ENCODE measurements at regions not wholly inside any gene's neighbourhood (a gene's known extent, or its start where the extent isn't known, plus 50 kb on each side); places are given as distances from the start of the nearest gene placed in this dataset.

DNA sequence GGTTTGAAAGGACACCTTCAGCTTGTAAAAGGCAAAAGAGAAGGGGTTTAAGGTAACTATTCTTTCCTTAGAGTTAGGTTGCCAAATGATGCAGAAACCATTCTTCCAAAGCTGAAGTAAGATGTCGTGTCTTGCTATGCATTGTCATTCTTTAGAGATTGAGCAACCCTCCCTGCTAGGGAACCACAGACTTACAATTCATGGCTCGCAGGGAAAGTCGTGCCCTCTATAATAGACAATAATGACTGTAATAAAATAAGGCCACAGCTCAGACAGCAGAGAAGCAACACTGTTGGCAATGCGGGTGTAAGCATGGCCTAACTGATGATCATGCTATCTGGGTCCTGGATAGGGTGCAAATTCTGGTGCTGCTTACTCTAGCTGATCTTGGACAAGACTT is 129.6 kb upstream of the CDH13 start:
- ATAC-seq (no peak), DNase-seq (ENCODE audit: low spot score) (no peak)
- Mint-ChIP-seq H3K27ac (no peak overlapping the region), H3K9me3 (no peaks in the 10 kb centered on the region), H3K36me3 (no peaks in the 10 kb centered on the region), H3K27me3 (ENCODE audit: low read depth) (no peaks in the 10 kb centered on the region), H3K4me3 (no peak overlapping the region), H3K4me1 (peaks cover 8% of the 10 kb centered on the region)
- TF ChIP-seq ZNF423 (CRISPR knock-in tag; IDR thresholded peaks at IDR 0.05): no peak
- no peak for TF ChIP-seq ZBTB21 (CRISPR knock-in tag; IDR thresholded peaks at IDR 0.05; ENCODE audit: borderline replicate concordance)
- TF ChIP-seq, protein P1, sequence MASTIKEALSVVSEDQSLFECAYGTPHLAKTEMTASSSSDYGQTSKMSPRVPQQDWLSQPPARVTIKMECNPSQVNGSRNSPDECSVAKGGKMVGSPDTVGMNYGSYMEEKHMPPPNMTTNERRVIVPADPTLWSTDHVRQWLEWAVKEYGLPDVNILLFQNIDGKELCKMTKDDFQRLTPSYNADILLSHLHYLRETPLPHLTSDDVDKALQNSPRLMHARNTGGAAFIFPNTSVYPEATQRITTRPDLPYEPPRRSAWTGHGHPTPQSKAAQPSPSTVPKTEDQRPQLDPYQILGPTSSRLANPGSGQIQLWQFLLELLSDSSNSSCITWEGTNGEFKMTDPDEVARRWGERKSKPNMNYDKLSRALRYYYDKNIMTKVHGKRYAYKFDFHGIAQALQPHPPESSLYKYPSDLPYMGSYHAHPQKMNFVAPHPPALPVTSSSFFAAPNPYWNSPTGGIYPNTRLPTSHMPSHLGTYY (CRISPR knock-in tag; IDR thresholded peaks at IDR 0.05): no peak
- TF ChIP-seq, protein P2, sequence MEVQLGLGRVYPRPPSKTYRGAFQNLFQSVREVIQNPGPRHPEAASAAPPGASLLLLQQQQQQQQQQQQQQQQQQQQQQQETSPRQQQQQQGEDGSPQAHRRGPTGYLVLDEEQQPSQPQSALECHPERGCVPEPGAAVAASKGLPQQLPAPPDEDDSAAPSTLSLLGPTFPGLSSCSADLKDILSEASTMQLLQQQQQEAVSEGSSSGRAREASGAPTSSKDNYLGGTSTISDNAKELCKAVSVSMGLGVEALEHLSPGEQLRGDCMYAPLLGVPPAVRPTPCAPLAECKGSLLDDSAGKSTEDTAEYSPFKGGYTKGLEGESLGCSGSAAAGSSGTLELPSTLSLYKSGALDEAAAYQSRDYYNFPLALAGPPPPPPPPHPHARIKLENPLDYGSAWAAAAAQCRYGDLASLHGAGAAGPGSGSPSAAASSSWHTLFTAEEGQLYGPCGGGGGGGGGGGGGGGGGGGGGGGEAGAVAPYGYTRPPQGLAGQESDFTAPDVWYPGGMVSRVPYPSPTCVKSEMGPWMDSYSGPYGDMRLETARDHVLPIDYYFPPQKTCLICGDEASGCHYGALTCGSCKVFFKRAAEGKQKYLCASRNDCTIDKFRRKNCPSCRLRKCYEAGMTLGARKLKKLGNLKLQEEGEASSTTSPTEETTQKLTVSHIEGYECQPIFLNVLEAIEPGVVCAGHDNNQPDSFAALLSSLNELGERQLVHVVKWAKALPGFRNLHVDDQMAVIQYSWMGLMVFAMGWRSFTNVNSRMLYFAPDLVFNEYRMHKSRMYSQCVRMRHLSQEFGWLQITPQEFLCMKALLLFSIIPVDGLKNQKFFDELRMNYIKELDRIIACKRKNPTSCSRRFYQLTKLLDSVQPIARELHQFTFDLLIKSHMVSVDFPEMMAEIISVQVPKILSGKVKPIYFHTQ (CRISPR knock-in tag; IDR thresholded peaks at IDR 0.05): no peak
- TF ChIP-seq, protein P3, sequence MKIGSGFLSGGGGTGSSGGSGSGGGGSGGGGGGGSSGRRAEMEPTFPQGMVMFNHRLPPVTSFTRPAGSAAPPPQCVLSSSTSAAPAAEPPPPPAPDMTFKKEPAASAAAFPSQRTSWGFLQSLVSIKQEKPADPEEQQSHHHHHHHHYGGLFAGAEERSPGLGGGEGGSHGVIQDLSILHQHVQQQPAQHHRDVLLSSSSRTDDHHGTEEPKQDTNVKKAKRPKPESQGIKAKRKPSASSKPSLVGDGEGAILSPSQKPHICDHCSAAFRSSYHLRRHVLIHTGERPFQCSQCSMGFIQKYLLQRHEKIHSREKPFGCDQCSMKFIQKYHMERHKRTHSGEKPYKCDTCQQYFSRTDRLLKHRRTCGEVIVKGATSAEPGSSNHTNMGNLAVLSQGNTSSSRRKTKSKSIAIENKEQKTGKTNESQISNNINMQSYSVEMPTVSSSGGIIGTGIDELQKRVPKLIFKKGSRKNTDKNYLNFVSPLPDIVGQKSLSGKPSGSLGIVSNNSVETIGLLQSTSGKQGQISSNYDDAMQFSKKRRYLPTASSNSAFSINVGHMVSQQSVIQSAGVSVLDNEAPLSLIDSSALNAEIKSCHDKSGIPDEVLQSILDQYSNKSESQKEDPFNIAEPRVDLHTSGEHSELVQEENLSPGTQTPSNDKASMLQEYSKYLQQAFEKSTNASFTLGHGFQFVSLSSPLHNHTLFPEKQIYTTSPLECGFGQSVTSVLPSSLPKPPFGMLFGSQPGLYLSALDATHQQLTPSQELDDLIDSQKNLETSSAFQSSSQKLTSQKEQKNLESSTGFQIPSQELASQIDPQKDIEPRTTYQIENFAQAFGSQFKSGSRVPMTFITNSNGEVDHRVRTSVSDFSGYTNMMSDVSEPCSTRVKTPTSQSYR (CRISPR knock-in tag; IDR thresholded peaks at IDR 0.05): no peak
- TF ChIP-seq ZNF416 (CRISPR knock-in tag; IDR thresholded peaks at IDR 0.05): no peak
- TF ChIP-seq HMGXB4 (CRISPR knock-in tag; IDR thresholded peaks at IDR 0.05): no peak
- no peak for TF ChIP-seq CBFB (CRISPR knock-in tag; IDR thresholded peaks at IDR 0.05; ENCODE audit: low read depth)
- TF ChIP-seq, protein P4, sequence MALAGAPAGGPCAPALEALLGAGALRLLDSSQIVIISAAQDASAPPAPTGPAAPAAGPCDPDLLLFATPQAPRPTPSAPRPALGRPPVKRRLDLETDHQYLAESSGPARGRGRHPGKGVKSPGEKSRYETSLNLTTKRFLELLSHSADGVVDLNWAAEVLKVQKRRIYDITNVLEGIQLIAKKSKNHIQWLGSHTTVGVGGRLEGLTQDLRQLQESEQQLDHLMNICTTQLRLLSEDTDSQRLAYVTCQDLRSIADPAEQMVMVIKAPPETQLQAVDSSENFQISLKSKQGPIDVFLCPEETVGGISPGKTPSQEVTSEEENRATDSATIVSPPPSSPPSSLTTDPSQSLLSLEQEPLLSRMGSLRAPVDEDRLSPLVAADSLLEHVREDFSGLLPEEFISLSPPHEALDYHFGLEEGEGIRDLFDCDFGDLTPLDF (CRISPR knock-in tag; IDR thresholded peaks at IDR 0.05): no peak
- TF ChIP-seq, protein P5, sequence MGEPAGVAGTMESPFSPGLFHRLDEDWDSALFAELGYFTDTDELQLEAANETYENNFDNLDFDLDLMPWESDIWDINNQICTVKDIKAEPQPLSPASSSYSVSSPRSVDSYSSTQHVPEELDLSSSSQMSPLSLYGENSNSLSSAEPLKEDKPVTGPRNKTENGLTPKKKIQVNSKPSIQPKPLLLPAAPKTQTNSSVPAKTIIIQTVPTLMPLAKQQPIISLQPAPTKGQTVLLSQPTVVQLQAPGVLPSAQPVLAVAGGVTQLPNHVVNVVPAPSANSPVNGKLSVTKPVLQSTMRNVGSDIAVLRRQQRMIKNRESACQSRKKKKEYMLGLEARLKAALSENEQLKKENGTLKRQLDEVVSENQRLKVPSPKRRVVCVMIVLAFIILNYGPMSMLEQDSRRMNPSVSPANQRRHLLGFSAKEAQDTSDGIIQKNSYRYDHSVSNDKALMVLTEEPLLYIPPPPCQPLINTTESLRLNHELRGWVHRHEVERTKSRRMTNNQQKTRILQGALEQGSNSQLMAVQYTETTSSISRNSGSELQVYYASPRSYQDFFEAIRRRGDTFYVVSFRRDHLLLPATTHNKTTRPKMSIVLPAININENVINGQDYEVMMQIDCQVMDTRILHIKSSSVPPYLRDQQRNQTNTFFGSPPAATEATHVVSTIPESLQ (CRISPR knock-in tag; IDR thresholded peaks at IDR 0.05): no peak
- no peak for TF ChIP-seq MXD4 (CRISPR knock-in tag; IDR thresholded peaks at IDR 0.05; ENCODE audit: borderline replicate concordance)
- no peak for TF ChIP-seq TEAD4 (CRISPR knock-in tag; IDR thresholded peaks at IDR 0.05)
- TF ChIP-seq JAZF1 (CRISPR knock-in tag; IDR thresholded peaks at IDR 0.05): no peak
- ChIA-PET CTCF (interaction anchor here (1.2 kb wide), 1 partner anchor 41 kb away, joined by 3 read pairs; no protein-coding TSS in a partner anchor), POLR2A (no interaction called here)

- no peak for DNase-seq (ENCODE audit: low spot score)
- Mint-ChIP-seq H3K27me3 (ENCODE audit: low read depth) (no peaks in the 10 kb centered on the region), H3K4me1 (no peaks in the 10 kb centered on the region), H3K4me3 (no peak overlapping the region), H3K27ac (no peak overlapping the region), H3K36me3 (no peaks in the 10 kb centered on the region), H3K9me3 (peaks cover 10% of the 10 kb centered on the region)
- CTCF ChIA-PET: interaction anchor here (0.6 to 1.0 kb wide), 3 partner anchors 33 to 528 kb away, joined by 3 to 6 read pairs (median 5); no protein-coding TSS in a partner anchor
- POLR2A ChIA-PET: interaction anchor here (0.6 kb wide), 1 partner anchor 134 kb away, joined by 3 read pairs; no protein-coding TSS in a partner anchor
- ATAC-seq: no peak
- TF ChIP-seq MYBL2 (CRISPR knock-in tag; IDR thresholded peaks at IDR 0.05) (no peak), ZNF396 (CRISPR knock-in tag; IDR thresholded peaks at IDR 0.05; ENCODE audit: borderline replicate concordance) (no peak), TEAD1 (CRISPR knock-in tag; IDR thresholded peaks at IDR 0.05) (no peak), RORB (CRISPR knock-in tag; IDR thresholded peaks at IDR 0.05) (no peak), JAZF1 (CRISPR knock-in tag; IDR thresholded peaks at IDR 0.05) (no peak), FOXP4 (CRISPR knock-in tag; IDR thresholded peaks at IDR 0.05) (no peak)
- TF ChIP-seq, protein P6, sequence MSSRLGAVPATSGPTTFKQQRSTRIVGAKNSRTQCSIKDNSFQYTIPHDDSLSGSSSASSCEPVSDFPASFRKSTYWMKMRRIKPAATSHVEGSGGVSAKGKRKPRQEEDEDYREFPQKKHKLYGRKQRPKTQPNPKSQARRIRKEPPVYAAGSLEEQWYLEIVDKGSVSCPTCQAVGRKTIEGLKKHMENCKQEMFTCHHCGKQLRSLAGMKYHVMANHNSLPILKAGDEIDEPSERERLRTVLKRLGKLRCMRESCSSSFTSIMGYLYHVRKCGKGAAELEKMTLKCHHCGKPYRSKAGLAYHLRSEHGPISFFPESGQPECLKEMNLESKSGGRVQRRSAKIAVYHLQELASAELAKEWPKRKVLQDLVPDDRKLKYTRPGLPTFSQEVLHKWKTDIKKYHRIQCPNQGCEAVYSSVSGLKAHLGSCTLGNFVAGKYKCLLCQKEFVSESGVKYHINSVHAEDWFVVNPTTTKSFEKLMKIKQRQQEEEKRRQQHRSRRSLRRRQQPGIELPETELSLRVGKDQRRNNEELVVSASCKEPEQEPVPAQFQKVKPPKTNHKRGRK (CRISPR knock-in tag; IDR thresholded peaks at IDR 0.05; ENCODE audit: borderline replicate concordance): no peak
Observed at GRCh38 chr16:82488460-82488859, 138.3 kb upstream of the CDH13 start.
